ENCODE measurements at regions not wholly inside any gene's neighbourhood (a gene's known extent, or its start where the extent isn't known, plus 50 kb on each side); places are given as distances from the start of the nearest gene placed in this dataset.

GRCh38 chr13:54628383-54628782 is 1599.8 kb downstream of the OLFM4 start:
- H3K4me2 ChIP-seq (ENCODE audit: extremely low read depth, insufficient read depth, low read length): no peak overlapping the region
- H3K27ac ChIP-seq (ENCODE audit: insufficient read depth, low read length): no peak overlapping the region
- no peak overlapping the region for H2AFZ ChIP-seq (ENCODE audit: low read length)
- no peaks in the 10 kb centered on the region for H3K36me3 ChIP-seq (ENCODE audit: control insufficient read depth, insufficient read depth, low read length)
- H4K20me1 ChIP-seq (ENCODE audit: control insufficient read depth, extremely low read depth, insufficient read depth, low read length): no peaks in the 10 kb centered on the region
- H3K79me2 ChIP-seq (ENCODE audit: control insufficient read depth, insufficient read depth, low read length): no peaks in the 10 kb centered on the region
- TF ChIP-seq CTCF (conservative IDR thresholded peaks at IDR 0.05 in 1 of 2, IDR thresholded peaks at IDR 0.05 in 1 of 2; ENCODE audit: low read depth in 1 of 2, low read length in 2 of 2) (no peak), EZH2 (IDR thresholded peaks at IDR 0.05; ENCODE audit: low read length, missing control alignments) (no peak)
- no peak overlapping the region for H3K9ac ChIP-seq (ENCODE audit: insufficient read depth, low read length)
- H3K9me3 ChIP-seq (ENCODE audit: control insufficient read depth, insufficient read depth, low read depth, low read length): no peaks in the 10 kb centered on the region
- no peak overlapping the region for H3K4me3 ChIP-seq (replicated peaks in 1 of 4; ENCODE audit: control extremely low read depth in 1 of 4, insufficient read depth in 1 of 4, low read depth in 3 of 4, low read length in 4 of 4)
- no peaks in the 10 kb centered on the region for H3K27me3 ChIP-seq (ENCODE audit: control insufficient read depth, insufficient read depth, low read length)
- no peak for DNase-seq (ENCODE audit: low read depth in 2 of 2)
- H3K4me1 ChIP-seq (ENCODE audit: control insufficient read depth, extremely low read depth, insufficient read depth, low read length): no peaks in the 10 kb centered on the region

GRCh38 chr13:54633456-54633855 is 1604.8 kb downstream of the OLFM4 start:
- Histone ChIP-seq H3K27me3 (ENCODE audit: control insufficient read depth, insufficient read depth, low read length) (no peaks in the 10 kb centered on the region), H4K20me1 (ENCODE audit: control insufficient read depth, extremely low read depth, insufficient read depth, low read length) (no peaks in the 10 kb centered on the region)

GRCh38 chr13:54636231-54636630 is 1607.6 kb downstream of the OLFM4 start:
- Histone ChIP-seq H3K4me3 (replicated peaks in 1 of 4; ENCODE audit: control extremely low read depth in 1 of 4, insufficient read depth in 1 of 4, low read depth in 3 of 4, low read length in 4 of 4) (no peak overlapping the region), H3K9me3 (ENCODE audit: control insufficient read depth, insufficient read depth, low read depth, low read length) (no peaks in the 10 kb centered on the region), H4K20me1 (ENCODE audit: control insufficient read depth, extremely low read depth, insufficient read depth, low read length) (no peaks in the 10 kb centered on the region), H2AFZ (ENCODE audit: low read length) (no peak overlapping the region), H3K4me1 (ENCODE audit: control insufficient read depth, extremely low read depth, insufficient read depth, low read length) (no peaks in the 10 kb centered on the region), H3K27ac (ENCODE audit: insufficient read depth, low read length) (no peak overlapping the region), H3K9ac (ENCODE audit: insufficient read depth, low read length) (no peak overlapping the region), H3K4me2 (ENCODE audit: extremely low read depth, insufficient read depth, low read length) (no peak overlapping the region), H3K79me2 (ENCODE audit: control insufficient read depth, insufficient read depth, low read length) (no peaks in the 10 kb centered on the region), H3K27me3 (ENCODE audit: control insufficient read depth, insufficient read depth, low read length) (no peaks in the 10 kb centered on the region), H3K36me3 (ENCODE audit: control insufficient read depth, insufficient read depth, low read length) (no peaks in the 10 kb centered on the region)
- no peak for DNase-seq (ENCODE audit: low read depth in 2 of 2)
- TF ChIP-seq CTCF (conservative IDR thresholded peaks at IDR 0.05 in 1 of 2, IDR thresholded peaks at IDR 0.05 in 1 of 2; ENCODE audit: low read depth in 1 of 2, low read length in 2 of 2): no peak
- TF ChIP-seq EZH2 (IDR thresholded peaks at IDR 0.05; ENCODE audit: low read length, missing control alignments): no peak

More at GRCh38 chr13:54633456-54633855, 1604.8 kb downstream of the OLFM4 start:
- no peak overlapping the region for H3K4me3 ChIP-seq (replicated peaks in 1 of 4; ENCODE audit: control extremely low read depth in 1 of 4, insufficient read depth in 1 of 4, low read depth in 3 of 4, low read length in 4 of 4)
- H3K36me3 ChIP-seq (ENCODE audit: control insufficient read depth, insufficient read depth, low read length): no peaks in the 10 kb centered on the region
- no peak overlapping the region for H3K9ac ChIP-seq (ENCODE audit: insufficient read depth, low read length)
- no peaks in the 10 kb centered on the region for H3K9me3 ChIP-seq (ENCODE audit: control insufficient read depth, insufficient read depth, low read depth, low read length)
- no peaks in the 10 kb centered on the region for H3K79me2 ChIP-seq (ENCODE audit: control insufficient read depth, insufficient read depth, low read length)
- no peak for DNase-seq (ENCODE audit: low read depth in 2 of 2)
- TF ChIP-seq CTCF (conservative IDR thresholded peaks at IDR 0.05 in 1 of 2, IDR thresholded peaks at IDR 0.05 in 1 of 2; ENCODE audit: low read depth in 1 of 2, low read length in 2 of 2) (no peak), EZH2 (IDR thresholded peaks at IDR 0.05; ENCODE audit: low read length, missing control alignments) (no peak)
- no peaks in the 10 kb centered on the region for H3K4me1 ChIP-seq (ENCODE audit: control insufficient read depth, extremely low read depth, insufficient read depth, low read length)
- H3K4me2 ChIP-seq (ENCODE audit: extremely low read depth, insufficient read depth, low read length): no peak overlapping the region
- H3K27ac ChIP-seq (ENCODE audit: insufficient read depth, low read length): no peak overlapping the region
- no peak overlapping the region for H2AFZ ChIP-seq (ENCODE audit: low read length)
